ENCODE measurements at regions not wholly inside any gene's neighbourhood (a gene's known extent, or its start where the extent isn't known, plus 50 kb on each side); places are given as distances from the start of the nearest gene placed in this dataset.

GRCh38 chr3:191076903-191077552 is 122.0 kb upstream of the OSTN start:
- Mint-ChIP-seq H3K36me3 (ENCODE audit: insufficient read depth) (peaks cover 2% of the 10 kb centered on the region), H3K4me1 (ENCODE audit: low read depth) (no peaks in the 10 kb centered on the region), H3K4me3 (ENCODE audit: low read depth) (no peak overlapping the region), H3K27me3 (no peaks in the 10 kb centered on the region), H3K9me3 (ENCODE audit: low read depth) (peaks cover 32% of the 10 kb centered on the region), H3K27ac (no peak overlapping the region)
- DNase-seq (ENCODE audit: low spot score, unreplicated experiment), result no peak
- TF ChIP-seq CTCF (IDR thresholded peaks at IDR 0.05; ENCODE audit: unreplicated experiment), result no peak

- H3K4me1 Mint-ChIP-seq (ENCODE audit: low read depth), result no peaks in the 10 kb centered on the region
- no peaks in the 10 kb centered on the region for H3K27me3 Mint-ChIP-seq
- peaks cover 17% of the 10 kb centered on the region for H3K9me3 Mint-ChIP-seq (ENCODE audit: low read depth)
- no peak overlapping the region for H3K27ac Mint-ChIP-seq
- H3K4me3 Mint-ChIP-seq (ENCODE audit: low read depth), result no peak overlapping the region
- TF ChIP-seq CTCF (IDR thresholded peaks at IDR 0.05; ENCODE audit: unreplicated experiment), result no peak
- peaks cover 2% of the 10 kb centered on the region for H3K36me3 Mint-ChIP-seq (ENCODE audit: insufficient read depth)
- DNase-seq (ENCODE audit: low spot score, unreplicated experiment), result no peak
Measured at GRCh38 chr3:191074511-191074910, 124.5 kb upstream of the OSTN start.

GRCh38 chr3:191070762-191071403 is 128.2 kb upstream of the OSTN start:
- DNase-seq (ENCODE audit: low spot score, unreplicated experiment), result no peak
- Mint-ChIP-seq H3K27ac (no peak overlapping the region), H3K4me1 (ENCODE audit: low read depth) (no peaks in the 10 kb centered on the region), H3K36me3 (ENCODE audit: insufficient read depth) (no peaks in the 10 kb centered on the region), H3K27me3 (no peaks in the 10 kb centered on the region), H3K4me3 (ENCODE audit: low read depth) (no peak overlapping the region), H3K9me3 (ENCODE audit: low read depth) (no peaks in the 10 kb centered on the region)
- TF ChIP-seq CTCF (IDR thresholded peaks at IDR 0.05; ENCODE audit: unreplicated experiment), result no peak

GRCh38 chr3:191070201-191070600 is 128.8 kb upstream of the OSTN start:
- no peak for TF ChIP-seq CTCF (IDR thresholded peaks at IDR 0.05; ENCODE audit: unreplicated experiment)
- Mint-ChIP-seq H3K9me3 (ENCODE audit: low read depth) (no peaks in the 10 kb centered on the region), H3K4me3 (ENCODE audit: low read depth) (no peak overlapping the region), H3K36me3 (ENCODE audit: insufficient read depth) (no peaks in the 10 kb centered on the region), H3K27me3 (no peaks in the 10 kb centered on the region), H3K4me1 (ENCODE audit: low read depth) (no peaks in the 10 kb centered on the region), H3K27ac (no peak overlapping the region)
- no peak for DNase-seq (ENCODE audit: low spot score, unreplicated experiment)

GRCh38 chr3:191068946-191069813 is 129.9 kb upstream of the OSTN start:
- H3K27me3 Mint-ChIP-seq, result no peaks in the 10 kb centered on the region
- H3K4me1 Mint-ChIP-seq (ENCODE audit: low read depth), result no peaks in the 10 kb centered on the region
- H3K9me3 Mint-ChIP-seq (ENCODE audit: low read depth), result no peaks in the 10 kb centered on the region
- H3K4me3 Mint-ChIP-seq (ENCODE audit: low read depth), result no peak overlapping the region
- no peak overlapping the region for H3K27ac Mint-ChIP-seq
- no peaks in the 10 kb centered on the region for H3K36me3 Mint-ChIP-seq (ENCODE audit: insufficient read depth)
- TF ChIP-seq CTCF (IDR thresholded peaks at IDR 0.05; ENCODE audit: unreplicated experiment), result no peak
- DNase-seq (ENCODE audit: low spot score, unreplicated experiment), result no peak

All from progenitor cell of endocrine pancreas (in vitro differentiated cells).